Stimulated activated effector memory CD8-positive, alpha-beta T cell treated with anti-CD3 and anti-CD28 coated beads, Interleukin-12 subunit alpha, Interleukin-12 subunit beta, amount 100 ng/mL, for 72 hours (primary cell): ENCODE measurements at regions not wholly inside any gene's neighbourhood (a gene's known extent, or its start where the extent isn't known, plus 50 kb on each side); places are given as distances from the start of the nearest gene placed in this dataset.
A peak's percentile ranks its signal among the peaks of the same experiment; 100 is the strongest.

Experiments
- ATAC-seq: fragments of 150-1000 bp; cut with Tn5 transposase; 2 replicates; pipeline ENCODE4 v1.10.0; 2021
- DNase-seq, 2 donors: peaks; one replicate each; pipeline ENCODE4 v3.0.0; 2021 to 2022; ENCODE audit warnings: low spot score in 2 of 2
- H3K27ac Mint-ChIP-seq: one replicate; pipeline ENCODE4 v1.8.0; 2022; ENCODE audit warnings: mild to moderate bottlenecking, mixed read lengths
- H3K36me3 Mint-ChIP-seq: one replicate; pipeline ENCODE4 v1.8.0; 2022; ENCODE audit warnings: mild to moderate bottlenecking, mixed read lengths
- H3K4me1 Mint-ChIP-seq: one replicate; pipeline ENCODE4 v1.8.0; 2022; ENCODE audit warnings: mixed read lengths
- H3K4me3 Mint-ChIP-seq: one replicate; pipeline ENCODE4 v1.8.0; 2022; ENCODE audit warnings: mild to moderate bottlenecking, mixed read lengths
- H3K9me3 Mint-ChIP-seq: one replicate; pipeline ENCODE4 v1.8.0; 2022; ENCODE audit warnings: mixed read lengths

- ATAC-seq (peak; percentile 31), DNase-seq (no peak)
- Mint-ChIP-seq H3K9me3 (no peaks in the 10 kb centered on the region), H3K27ac (no peak overlapping the region), H3K4me3 (no peak overlapping the region), H3K4me1 (no peaks in the 10 kb centered on the region), H3K36me3 (no peaks in the 10 kb centered on the region)
Observed at GRCh38 chr18:77859634-77860033, 610.0 kb downstream of the GALR1 start.

- H3K27ac Mint-ChIP-seq: no peak overlapping the region
Observed at GRCh38 chr18:77862066-77862757, 612.6 kb downstream of the GALR1 start.

GRCh38 chr18:77865853-77866252, 616.2 kb downstream of the GALR1 start:
- H3K4me1 Mint-ChIP-seq: no peaks in the 10 kb centered on the region

More at GRCh38 chr18:77862066-77862757, 612.6 kb downstream of the GALR1 start:
- no peaks in the 10 kb centered on the region for H3K4me1 Mint-ChIP-seq
- DNase-seq: no peak
- ATAC-seq: no peak
- no peaks in the 10 kb centered on the region for H3K9me3 Mint-ChIP-seq
- no peak overlapping the region for H3K4me3 Mint-ChIP-seq
- H3K36me3 Mint-ChIP-seq: no peaks in the 10 kb centered on the region

GRCh38 chr18:77866351-77866750, 616.7 kb downstream of the GALR1 start:
- Mint-ChIP-seq H3K4me1 (no peaks in the 10 kb centered on the region), H3K36me3 (no peaks in the 10 kb centered on the region), H3K27ac (no peak overlapping the region), H3K9me3 (peaks cover 2% of the 10 kb centered on the region), H3K4me3 (no peak overlapping the region)
- ATAC-seq (no peak), DNase-seq (no peak)

More at GRCh38 chr18:77865853-77866252, 616.2 kb downstream of the GALR1 start:
- H3K36me3 Mint-ChIP-seq: no peaks in the 10 kb centered on the region
- no peak overlapping the region for H3K27ac Mint-ChIP-seq
- peaks cover 2% of the 10 kb centered on the region for H3K9me3 Mint-ChIP-seq
- H3K4me3 Mint-ChIP-seq: no peak overlapping the region
- no peak for DNase-seq
- ATAC-seq: no peak

- H3K27ac Mint-ChIP-seq: no peak overlapping the region
- no peaks in the 10 kb centered on the region for H3K4me1 Mint-ChIP-seq
- H3K36me3 Mint-ChIP-seq: no peaks in the 10 kb centered on the region
- ATAC-seq (no peak), DNase-seq (no peak)
- H3K9me3 Mint-ChIP-seq: peaks cover 2% of the 10 kb centered on the region
- no peak overlapping the region for H3K4me3 Mint-ChIP-seq
Observed at GRCh38 chr18:77870199-77870598, 620.6 kb downstream of the GALR1 start.

GRCh38 chr18:77870894-77871293, 621.2 kb downstream of the GALR1 start:
- DNase-seq: no peak
- Mint-ChIP-seq H3K9me3 (peaks cover 2% of the 10 kb centered on the region), H3K4me3 (no peak overlapping the region), H3K4me1 (no peaks in the 10 kb centered on the region), H3K36me3 (no peaks in the 10 kb centered on the region), H3K27ac (no peak overlapping the region)
- ATAC-seq: no peak

GRCh38 chr18:77872166-77872565, 622.5 kb downstream of the GALR1 start:
- no peaks in the 10 kb centered on the region for H3K36me3 Mint-ChIP-seq
- no peak overlapping the region for H3K27ac Mint-ChIP-seq
- no peak overlapping the region for H3K4me3 Mint-ChIP-seq
- no peak for ATAC-seq
- H3K4me1 Mint-ChIP-seq: no peaks in the 10 kb centered on the region
- DNase-seq: no peak
- H3K9me3 Mint-ChIP-seq: peaks cover 2% of the 10 kb centered on the region

- no peaks in the 10 kb centered on the region for H3K4me1 Mint-ChIP-seq
- no peak for DNase-seq
- H3K4me3 Mint-ChIP-seq: no peak overlapping the region
Observed at GRCh38 chr18:77876319-77876865, 626.7 kb downstream of the GALR1 start.

GRCh38 chr18:77879829-77880228, 630.2 kb downstream of the GALR1 start:
- DNase-seq (no peak), ATAC-seq (no peak)
- H3K9me3 Mint-ChIP-seq: no peaks in the 10 kb centered on the region
- H3K4me3 Mint-ChIP-seq: no peak overlapping the region
- H3K36me3 Mint-ChIP-seq: no peaks in the 10 kb centered on the region
- no peaks in the 10 kb centered on the region for H3K4me1 Mint-ChIP-seq
- H3K27ac Mint-ChIP-seq: no peak overlapping the region

More at GRCh38 chr18:77876319-77876865, 626.7 kb downstream of the GALR1 start:
- ATAC-seq: no peak
- Mint-ChIP-seq H3K36me3 (no peaks in the 10 kb centered on the region), H3K27ac (no peak overlapping the region), H3K9me3 (no peaks in the 10 kb centered on the region)

- Mint-ChIP-seq H3K27ac (no peak overlapping the region), H3K9me3 (no peaks in the 10 kb centered on the region), H3K4me3 (no peak overlapping the region), H3K36me3 (no peaks in the 10 kb centered on the region), H3K4me1 (no peaks in the 10 kb centered on the region)
- no peak for DNase-seq
- no peak for ATAC-seq
Observed at GRCh38 chr18:77884454-77884853, 634.8 kb downstream of the GALR1 start.

GRCh38 chr18:77894060-77894459, 644.4 kb downstream of the GALR1 start:
- DNase-seq: no peak
- no peak for ATAC-seq
- no peaks in the 10 kb centered on the region for H3K9me3 Mint-ChIP-seq
- no peak overlapping the region for H3K4me3 Mint-ChIP-seq
- no peaks in the 10 kb centered on the region for H3K36me3 Mint-ChIP-seq
- H3K27ac Mint-ChIP-seq: no peak overlapping the region
- H3K4me1 Mint-ChIP-seq: no peaks in the 10 kb centered on the region

- Mint-ChIP-seq H3K4me3 (no peak overlapping the region), H3K27ac (no peak overlapping the region), H3K4me1 (peaks cover 7% of the 10 kb centered on the region), H3K9me3 (no peaks in the 10 kb centered on the region), H3K36me3 (no peaks in the 10 kb centered on the region)
- ATAC-seq: no peak
- DNase-seq: no peak
Observed at GRCh38 chr18:77895250-77895649, 645.6 kb downstream of the GALR1 start.

- no peak for DNase-seq
- H3K27ac Mint-ChIP-seq: no peak overlapping the region
- H3K4me3 Mint-ChIP-seq: no peak overlapping the region
- H3K9me3 Mint-ChIP-seq: no peaks in the 10 kb centered on the region
- peaks cover 7% of the 10 kb centered on the region for H3K4me1 Mint-ChIP-seq
- no peaks in the 10 kb centered on the region for H3K36me3 Mint-ChIP-seq
- no peak for ATAC-seq
Observed at GRCh38 chr18:77896586-77897252, 647.1 kb downstream of the GALR1 start.

GRCh38 chr18:77897606-77898005, 648.0 kb downstream of the GALR1 start:
- no peaks in the 10 kb centered on the region for H3K36me3 Mint-ChIP-seq
- ATAC-seq (no peak), DNase-seq (no peak)
- H3K4me3 Mint-ChIP-seq: no peak overlapping the region
- H3K9me3 Mint-ChIP-seq: no peaks in the 10 kb centered on the region
- no peak overlapping the region for H3K27ac Mint-ChIP-seq
- H3K4me1 Mint-ChIP-seq: peaks cover 7% of the 10 kb centered on the region

GRCh38 chr18:77899972-77900754, 650.5 kb downstream of the GALR1 start:
- peak; percentile 97 for ATAC-seq
- Mint-ChIP-seq H3K36me3 (no peaks in the 10 kb centered on the region), H3K4me3 (peak overlapping the region; percentile 45), H3K4me1 (peaks cover 7% of the 10 kb centered on the region), H3K9me3 (no peaks in the 10 kb centered on the region), H3K27ac (no peak overlapping the region)
- DNase-seq: peak; percentile 53 to 70
